WTC11 (cell line): ENCODE measurements at regions not wholly inside any gene's neighbourhood (a gene's known extent, or its start where the extent isn't known, plus 50 kb on each side); places are given as distances from the start of the nearest gene placed in this dataset.

ENCODE experiments used
- ATAC-seq: fragments of 200-7000 bp; cut with Tn5 transposase; 2 replicates; pipeline ENCODE4 v1.10.0; 2021; ENCODE audit warnings: mild to moderate bottlenecking, moderate library complexity
- CTCF ChIA-PET: fragments of 300-600 bp; sonication (Branson Sonifier 250); formaldehyde crosslinking; loops from one replicate; lab custom pipeline; 2021; ENCODE audit warnings: antibody characterized with exemption; lab: Charles Lee
- POLR2A ChIA-PET: fragments of 350-600 bp; sonication (Branson Sonifier 250); formaldehyde crosslinking; loops from one replicate; lab custom pipeline; 2021; ENCODE audit warnings: antibody characterized with exemption; lab: Charles Lee
- DNase-seq: peaks from one replicate; pipeline ENCODE4 v3.0.0; 2021; ENCODE audit warnings: low spot score
- H3K27ac Mint-ChIP-seq: 2 replicates; pipeline ENCODE4 v1.8.0; 2021; ENCODE audit warnings: mixed read lengths
- H3K27me3 Mint-ChIP-seq: 2 replicates; pipeline ENCODE4 v1.8.0; 2021; ENCODE audit warnings: low read depth, mild to moderate bottlenecking, moderate library complexity, mixed read lengths
- H3K36me3 Mint-ChIP-seq: 2 replicates; pipeline ENCODE4 v1.8.0; 2021; ENCODE audit warnings: mixed read lengths
- H3K4me1 Mint-ChIP-seq: 2 replicates; pipeline ENCODE4 v1.8.0; 2022; ENCODE audit warnings: mixed read lengths
- H3K4me3 Mint-ChIP-seq: 2 replicates; pipeline ENCODE4 v1.8.0; 2021; ENCODE audit warnings: mild to moderate bottlenecking, moderate library complexity, mixed read lengths
- H3K9me3 Mint-ChIP-seq: 2 replicates; pipeline ENCODE4 v1.8.0; 2021; ENCODE audit warnings: mixed read lengths
- ATF1 ChIP-seq: sonication (generic); formaldehyde crosslinking; IDR thresholded peaks from 2 replicates; pipeline ENCODE4 v1.8.1; 2023; ENCODE audit warnings: mild to moderate bottlenecking, moderate library complexity, missing genetic modification reagents
- CBFB ChIP-seq: sonication (generic); formaldehyde crosslinking; IDR thresholded peaks from 2 replicates; pipeline ENCODE4 v1.8.1; 2022; ENCODE audit warnings: mild to moderate bottlenecking, low read depth, missing genetic modification reagents
- ETV6 ChIP-seq: sonication (generic); formaldehyde crosslinking; IDR thresholded peaks from 2 replicates; pipeline ENCODE4 v1.8.1; 2022; ENCODE audit warnings: mild to moderate bottlenecking, missing genetic modification reagents
- FOXK1 ChIP-seq: sonication (generic); formaldehyde crosslinking; IDR thresholded peaks from 2 replicates; pipeline ENCODE4 v1.8.0; 2022; ENCODE audit warnings: mild to moderate bottlenecking, moderate library complexity, missing genetic modification reagents
- FOXP1 ChIP-seq: sonication (generic); formaldehyde crosslinking; IDR thresholded peaks from 2 replicates; pipeline ENCODE4 v1.8.0; 2022; ENCODE audit warnings: missing genetic modification reagents, mild to moderate bottlenecking, moderate library complexity, borderline replicate concordance
- KAT7 ChIP-seq: sonication (generic); formaldehyde crosslinking; IDR thresholded peaks from 2 replicates; pipeline ENCODE4 v1.8.1; 2023; ENCODE audit warnings: missing genetic modification reagents, mild to moderate bottlenecking, borderline replicate concordance
- NFATC4 ChIP-seq: fragments of 250-450 bp; sonication (Bioruptor Pico); IDR thresholded peaks from 2 replicates; pipeline ENCODE4 v1.9.0; 2021; ENCODE audit warnings: mild to moderate bottlenecking
- RELA ChIP-seq: sonication (generic); formaldehyde crosslinking; IDR thresholded peaks from 2 replicates; pipeline ENCODE4 v1.8.1; 2022; ENCODE audit warnings: missing genetic modification reagents, mild to moderate bottlenecking, borderline replicate concordance
- RORB ChIP-seq: fragments of 250-450 bp; sonication (Bioruptor Pico); IDR thresholded peaks from 2 replicates; pipeline ENCODE4 v1.9.0; 2021; ENCODE audit warnings: mild to moderate bottlenecking
- SP1 ChIP-seq: sonication (generic); formaldehyde crosslinking; conservative IDR thresholded peaks from 2 replicates; pipeline ENCODE4 v1.8.1; 2022; ENCODE audit warnings: missing genetic modification reagents
- TCF7 ChIP-seq: sonication (generic); formaldehyde crosslinking; IDR thresholded peaks from 2 replicates; pipeline ENCODE4 v1.8.0; 2022; ENCODE audit warnings: mild to moderate bottlenecking, low read depth, missing genetic modification reagents, moderate library complexity
- TEAD1 ChIP-seq: sonication (generic); formaldehyde crosslinking; IDR thresholded peaks from 2 replicates; pipeline ENCODE4 v1.8.0; 2022; ENCODE audit warnings: mild to moderate bottlenecking, missing genetic modification reagents
- ZNF423 ChIP-seq: fragments of 250-450 bp; sonication (Bioruptor Pico); IDR thresholded peaks from 2 replicates; pipeline ENCODE4 v2.1.2; 2022; ENCODE audit warnings: mild to moderate bottlenecking, moderate library complexity
- TF ChIP-seq, protein P1 (sequence below): fragments of 250-450 bp; sonication (Bioruptor Pico); IDR thresholded peaks from 2 replicates; pipeline ENCODE4 v1.9.0; 2021; ENCODE audit warnings: mild to moderate bottlenecking, borderline replicate concordance
- TF ChIP-seq, protein P2 (sequence below): sonication (generic); formaldehyde crosslinking; IDR thresholded peaks from 2 replicates; pipeline ENCODE4 v1.8.1; 2023; ENCODE audit warnings: mild to moderate bottlenecking, moderate library complexity, missing genetic modification reagents
- TF ChIP-seq, protein P3 (sequence below): fragments of 250-450 bp; sonication (Bioruptor Pico); IDR thresholded peaks from 2 replicates; pipeline ENCODE4 v1.9.0; 2021; ENCODE audit warnings: mild to moderate bottlenecking
- TF ChIP-seq, protein P4 (sequence below): sonication (generic); formaldehyde crosslinking; IDR thresholded peaks from 2 replicates; pipeline ENCODE4 v1.8.0; 2022; ENCODE audit warnings: mild to moderate bottlenecking, missing genetic modification reagents
- TF ChIP-seq, protein P5 (sequence below): sonication (generic); formaldehyde crosslinking; IDR thresholded peaks from 2 replicates; pipeline ENCODE4 v1.8.1; 2023; ENCODE audit warnings: mild to moderate bottlenecking, missing genetic modification reagents
- TF ChIP-seq, protein P6 (sequence below): fragments of 250-450 bp; sonication (Bioruptor Pico); IDR thresholded peaks from 2 replicates; pipeline ENCODE4 v1.9.0; 2021; ENCODE audit warnings: moderate library complexity, mild to moderate bottlenecking, inconsistent platforms, borderline replicate concordance

DNA sequence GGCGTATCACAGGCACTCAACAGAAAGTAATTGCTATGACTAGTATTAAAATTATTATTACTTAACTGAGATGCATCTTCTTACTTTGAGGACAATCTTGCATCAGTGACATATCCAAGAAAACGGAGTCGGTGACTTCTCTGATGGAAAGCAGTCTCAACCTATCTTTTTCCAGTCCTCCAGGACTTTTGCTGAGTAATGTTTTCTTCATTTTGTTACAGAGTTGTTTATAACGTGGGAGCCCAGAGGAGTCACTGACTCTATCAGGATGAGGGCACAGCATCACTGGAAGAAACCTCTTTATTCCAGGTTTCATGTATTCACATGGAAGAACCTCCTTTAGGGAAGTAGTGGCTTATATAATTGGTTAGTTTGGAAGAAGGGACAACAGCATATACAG, 51.5 kb upstream of the MELK start:
- H3K27me3 Mint-ChIP-seq, result no peaks in the 10 kb centered on the region
- ATAC-seq (no peak), DNase-seq (no peak)
- H3K4me3 Mint-ChIP-seq, result no peak overlapping the region
- H3K27ac Mint-ChIP-seq, result no peak overlapping the region
- POLR2A ChIA-PET, result no interaction called here
- TF ChIP-seq TEAD1 (CRISPR knock-in tag) (no peak), ETV6 (no peak), FOXK1 (CRISPR knock-in tag) (no peak), ATF1 (no peak), ZNF423 (CRISPR knock-in tag) (no peak), NFATC4 (CRISPR knock-in tag) (no peak), FOXP1 (CRISPR knock-in tag) (no peak), TCF7 (no peak), SP1 (CRISPR knock-in tag) (no peak), RORB (CRISPR knock-in tag) (no peak), KAT7 (no peak), RELA (no peak), CBFB (no peak)
- TF ChIP-seq, protein P1, sequence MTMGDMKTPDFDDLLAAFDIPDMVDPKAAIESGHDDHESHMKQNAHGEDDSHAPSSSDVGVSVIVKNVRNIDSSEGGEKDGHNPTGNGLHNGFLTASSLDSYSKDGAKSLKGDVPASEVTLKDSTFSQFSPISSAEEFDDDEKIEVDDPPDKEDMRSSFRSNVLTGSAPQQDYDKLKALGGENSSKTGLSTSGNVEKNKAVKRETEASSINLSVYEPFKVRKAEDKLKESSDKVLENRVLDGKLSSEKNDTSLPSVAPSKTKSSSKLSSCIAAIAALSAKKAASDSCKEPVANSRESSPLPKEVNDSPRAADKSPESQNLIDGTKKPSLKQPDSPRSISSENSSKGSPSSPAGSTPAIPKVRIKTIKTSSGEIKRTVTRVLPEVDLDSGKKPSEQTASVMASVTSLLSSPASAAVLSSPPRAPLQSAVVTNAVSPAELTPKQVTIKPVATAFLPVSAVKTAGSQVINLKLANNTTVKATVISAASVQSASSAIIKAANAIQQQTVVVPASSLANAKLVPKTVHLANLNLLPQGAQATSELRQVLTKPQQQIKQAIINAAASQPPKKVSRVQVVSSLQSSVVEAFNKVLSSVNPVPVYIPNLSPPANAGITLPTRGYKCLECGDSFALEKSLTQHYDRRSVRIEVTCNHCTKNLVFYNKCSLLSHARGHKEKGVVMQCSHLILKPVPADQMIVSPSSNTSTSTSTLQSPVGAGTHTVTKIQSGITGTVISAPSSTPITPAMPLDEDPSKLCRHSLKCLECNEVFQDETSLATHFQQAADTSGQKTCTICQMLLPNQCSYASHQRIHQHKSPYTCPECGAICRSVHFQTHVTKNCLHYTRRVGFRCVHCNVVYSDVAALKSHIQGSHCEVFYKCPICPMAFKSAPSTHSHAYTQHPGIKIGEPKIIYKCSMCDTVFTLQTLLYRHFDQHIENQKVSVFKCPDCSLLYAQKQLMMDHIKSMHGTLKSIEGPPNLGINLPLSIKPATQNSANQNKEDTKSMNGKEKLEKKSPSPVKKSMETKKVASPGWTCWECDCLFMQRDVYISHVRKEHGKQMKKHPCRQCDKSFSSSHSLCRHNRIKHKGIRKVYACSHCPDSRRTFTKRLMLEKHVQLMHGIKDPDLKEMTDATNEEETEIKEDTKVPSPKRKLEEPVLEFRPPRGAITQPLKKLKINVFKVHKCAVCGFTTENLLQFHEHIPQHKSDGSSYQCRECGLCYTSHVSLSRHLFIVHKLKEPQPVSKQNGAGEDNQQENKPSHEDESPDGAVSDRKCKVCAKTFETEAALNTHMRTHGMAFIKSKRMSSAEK (CRISPR knock-in tag), result no peak
- TF ChIP-seq, protein P2, sequence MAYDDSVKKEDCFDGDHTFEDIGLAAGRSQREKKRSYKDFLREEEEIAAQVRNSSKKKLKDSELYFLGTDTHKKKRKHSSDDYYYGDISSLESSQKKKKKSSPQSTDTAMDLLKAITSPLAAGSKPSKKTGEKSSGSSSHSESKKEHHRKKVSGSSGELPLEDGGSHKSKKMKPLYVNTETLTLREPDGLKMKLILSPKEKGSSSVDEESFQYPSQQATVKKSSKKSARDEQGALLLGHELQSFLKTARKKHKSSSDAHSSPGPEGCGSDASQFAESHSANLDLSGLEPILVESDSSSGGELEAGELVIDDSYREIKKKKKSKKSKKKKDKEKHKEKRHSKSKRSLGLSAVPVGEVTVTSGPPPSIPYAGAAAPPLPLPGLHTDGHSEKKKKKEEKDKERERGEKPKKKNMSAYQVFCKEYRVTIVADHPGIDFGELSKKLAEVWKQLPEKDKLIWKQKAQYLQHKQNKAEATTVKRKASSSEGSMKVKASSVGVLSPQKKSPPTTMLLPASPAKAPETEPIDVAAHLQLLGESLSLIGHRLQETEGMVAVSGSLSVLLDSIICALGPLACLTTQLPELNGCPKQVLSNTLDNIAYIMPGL (CRISPR knock-in tag), result no peak
- TF ChIP-seq, protein P3, sequence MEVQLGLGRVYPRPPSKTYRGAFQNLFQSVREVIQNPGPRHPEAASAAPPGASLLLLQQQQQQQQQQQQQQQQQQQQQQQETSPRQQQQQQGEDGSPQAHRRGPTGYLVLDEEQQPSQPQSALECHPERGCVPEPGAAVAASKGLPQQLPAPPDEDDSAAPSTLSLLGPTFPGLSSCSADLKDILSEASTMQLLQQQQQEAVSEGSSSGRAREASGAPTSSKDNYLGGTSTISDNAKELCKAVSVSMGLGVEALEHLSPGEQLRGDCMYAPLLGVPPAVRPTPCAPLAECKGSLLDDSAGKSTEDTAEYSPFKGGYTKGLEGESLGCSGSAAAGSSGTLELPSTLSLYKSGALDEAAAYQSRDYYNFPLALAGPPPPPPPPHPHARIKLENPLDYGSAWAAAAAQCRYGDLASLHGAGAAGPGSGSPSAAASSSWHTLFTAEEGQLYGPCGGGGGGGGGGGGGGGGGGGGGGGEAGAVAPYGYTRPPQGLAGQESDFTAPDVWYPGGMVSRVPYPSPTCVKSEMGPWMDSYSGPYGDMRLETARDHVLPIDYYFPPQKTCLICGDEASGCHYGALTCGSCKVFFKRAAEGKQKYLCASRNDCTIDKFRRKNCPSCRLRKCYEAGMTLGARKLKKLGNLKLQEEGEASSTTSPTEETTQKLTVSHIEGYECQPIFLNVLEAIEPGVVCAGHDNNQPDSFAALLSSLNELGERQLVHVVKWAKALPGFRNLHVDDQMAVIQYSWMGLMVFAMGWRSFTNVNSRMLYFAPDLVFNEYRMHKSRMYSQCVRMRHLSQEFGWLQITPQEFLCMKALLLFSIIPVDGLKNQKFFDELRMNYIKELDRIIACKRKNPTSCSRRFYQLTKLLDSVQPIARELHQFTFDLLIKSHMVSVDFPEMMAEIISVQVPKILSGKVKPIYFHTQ (CRISPR knock-in tag), result no peak
- TF ChIP-seq, protein P4, sequence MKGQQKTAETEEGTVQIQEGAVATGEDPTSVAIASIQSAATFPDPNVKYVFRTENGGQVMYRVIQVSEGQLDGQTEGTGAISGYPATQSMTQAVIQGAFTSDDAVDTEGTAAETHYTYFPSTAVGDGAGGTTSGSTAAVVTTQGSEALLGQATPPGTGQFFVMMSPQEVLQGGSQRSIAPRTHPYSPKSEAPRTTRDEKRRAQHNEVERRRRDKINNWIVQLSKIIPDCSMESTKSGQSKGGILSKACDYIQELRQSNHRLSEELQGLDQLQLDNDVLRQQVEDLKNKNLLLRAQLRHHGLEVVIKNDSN (CRISPR knock-in tag), result no peak
- TF ChIP-seq, protein P5, sequence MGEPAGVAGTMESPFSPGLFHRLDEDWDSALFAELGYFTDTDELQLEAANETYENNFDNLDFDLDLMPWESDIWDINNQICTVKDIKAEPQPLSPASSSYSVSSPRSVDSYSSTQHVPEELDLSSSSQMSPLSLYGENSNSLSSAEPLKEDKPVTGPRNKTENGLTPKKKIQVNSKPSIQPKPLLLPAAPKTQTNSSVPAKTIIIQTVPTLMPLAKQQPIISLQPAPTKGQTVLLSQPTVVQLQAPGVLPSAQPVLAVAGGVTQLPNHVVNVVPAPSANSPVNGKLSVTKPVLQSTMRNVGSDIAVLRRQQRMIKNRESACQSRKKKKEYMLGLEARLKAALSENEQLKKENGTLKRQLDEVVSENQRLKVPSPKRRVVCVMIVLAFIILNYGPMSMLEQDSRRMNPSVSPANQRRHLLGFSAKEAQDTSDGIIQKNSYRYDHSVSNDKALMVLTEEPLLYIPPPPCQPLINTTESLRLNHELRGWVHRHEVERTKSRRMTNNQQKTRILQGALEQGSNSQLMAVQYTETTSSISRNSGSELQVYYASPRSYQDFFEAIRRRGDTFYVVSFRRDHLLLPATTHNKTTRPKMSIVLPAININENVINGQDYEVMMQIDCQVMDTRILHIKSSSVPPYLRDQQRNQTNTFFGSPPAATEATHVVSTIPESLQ, result no peak
- TF ChIP-seq, protein P6, sequence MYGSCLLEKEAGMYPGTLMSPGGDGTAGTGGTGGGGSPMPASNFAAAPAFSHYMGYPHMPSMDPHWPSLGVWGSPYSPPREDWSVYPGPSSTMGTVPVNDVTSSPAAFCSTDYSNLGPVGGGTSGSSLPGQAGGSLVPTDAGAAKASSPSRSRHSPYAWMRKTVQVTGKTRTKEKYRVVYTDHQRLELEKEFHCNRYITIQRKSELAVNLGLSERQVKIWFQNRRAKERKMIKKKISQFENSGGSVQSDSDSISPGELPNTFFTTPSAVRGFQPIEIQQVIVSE, result no peak
- peaks cover 8% of the 10 kb centered on the region for H3K4me1 Mint-ChIP-seq
- H3K9me3 Mint-ChIP-seq, result no peaks in the 10 kb centered on the region
- CTCF ChIA-PET, result no interaction called here
- H3K36me3 Mint-ChIP-seq, result no peaks in the 10 kb centered on the region
